ENCODE measurements at regions not wholly inside any gene's neighbourhood (a gene's known extent, or its start where the extent isn't known, plus 50 kb on each side); places are given as distances from the start of the nearest gene placed in this dataset.

DNA sequence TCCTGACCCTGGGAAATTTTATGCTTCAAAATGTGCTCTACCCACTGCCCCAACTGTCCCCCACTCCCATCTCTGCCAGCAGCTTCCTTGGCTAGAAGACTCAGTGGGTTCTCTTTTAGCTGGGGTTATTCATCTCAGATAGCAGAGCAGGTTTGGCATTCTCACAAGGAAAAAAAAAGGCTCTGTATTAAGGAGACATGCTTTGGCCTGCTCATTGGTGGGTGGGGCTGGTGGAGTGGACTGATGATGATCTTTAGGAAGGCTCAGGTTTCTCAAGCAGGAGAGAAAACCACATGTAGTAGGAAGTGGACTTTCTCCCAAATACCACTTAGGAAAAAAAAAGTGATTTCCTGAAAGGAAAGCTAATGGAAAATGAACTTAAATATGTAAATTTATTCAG lies 279.2 kb upstream of the ZNF462 start:
- TF ChIP-seq EZH2phosphoT487 (IDR thresholded peaks at IDR 0.05; ENCODE audit: borderline replicate concordance) = no peak
- TF ChIP-seq, protein P1, sequence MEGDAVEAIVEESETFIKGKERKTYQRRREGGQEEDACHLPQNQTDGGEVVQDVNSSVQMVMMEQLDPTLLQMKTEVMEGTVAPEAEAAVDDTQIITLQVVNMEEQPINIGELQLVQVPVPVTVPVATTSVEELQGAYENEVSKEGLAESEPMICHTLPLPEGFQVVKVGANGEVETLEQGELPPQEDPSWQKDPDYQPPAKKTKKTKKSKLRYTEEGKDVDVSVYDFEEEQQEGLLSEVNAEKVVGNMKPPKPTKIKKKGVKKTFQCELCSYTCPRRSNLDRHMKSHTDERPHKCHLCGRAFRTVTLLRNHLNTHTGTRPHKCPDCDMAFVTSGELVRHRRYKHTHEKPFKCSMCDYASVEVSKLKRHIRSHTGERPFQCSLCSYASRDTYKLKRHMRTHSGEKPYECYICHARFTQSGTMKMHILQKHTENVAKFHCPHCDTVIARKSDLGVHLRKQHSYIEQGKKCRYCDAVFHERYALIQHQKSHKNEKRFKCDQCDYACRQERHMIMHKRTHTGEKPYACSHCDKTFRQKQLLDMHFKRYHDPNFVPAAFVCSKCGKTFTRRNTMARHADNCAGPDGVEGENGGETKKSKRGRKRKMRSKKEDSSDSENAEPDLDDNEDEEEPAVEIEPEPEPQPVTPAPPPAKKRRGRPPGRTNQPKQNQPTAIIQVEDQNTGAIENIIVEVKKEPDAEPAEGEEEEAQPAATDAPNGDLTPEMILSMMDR (conservative IDR thresholded peaks at IDR 0.05; ENCODE audit: low read length) = no peak

All from Loucy (cell line).